DND-41 (cell line): ENCODE measurements at regions not wholly inside any gene's neighbourhood (a gene's known extent, or its start where the extent isn't known, plus 50 kb on each side); places are given as distances from the start of the nearest gene placed in this dataset.

ENCODE experiments used
- EZH2 ChIP-seq: IDR thresholded peaks from 3 replicates; pipeline ENCODE4 v1.6.1; 2012; ENCODE audit warnings: borderline replicate concordance, low read depth, mild to moderate bottlenecking, moderate library complexity, low read length, inconsistent platforms; ENCODE audit not compliant: severe bottlenecking
- TF ChIP-seq, protein P1 (sequence below): IDR thresholded peaks from 2 replicates; pipeline ENCODE4 v1.5.1; 2012; ENCODE audit warnings: borderline replicate concordance, low read length, moderate library complexity, mild to moderate bottlenecking; ENCODE audit not compliant: poor library complexity, severe bottlenecking; ENCODE audit errors: extremely low read depth

DNA sequence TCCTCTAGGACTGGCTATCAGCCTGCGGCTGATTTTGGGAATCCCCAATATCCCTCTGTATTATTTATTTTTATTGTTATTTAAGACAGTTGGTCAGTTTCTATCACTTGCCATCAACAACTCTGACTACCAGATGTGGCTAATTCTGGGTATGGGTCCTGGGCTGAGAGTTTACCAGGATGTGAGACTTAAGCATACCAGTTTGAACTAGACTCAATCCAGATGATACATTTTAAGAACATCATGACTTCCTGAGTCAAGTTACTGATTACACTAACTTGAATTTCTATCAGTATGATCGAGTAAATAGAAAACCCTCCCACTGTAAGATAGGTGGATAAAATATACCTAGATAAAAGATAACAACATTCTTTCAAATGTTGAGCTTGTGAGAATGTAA, 634.0 kb downstream of the MAT2B start:
- TF ChIP-seq, protein P1, sequence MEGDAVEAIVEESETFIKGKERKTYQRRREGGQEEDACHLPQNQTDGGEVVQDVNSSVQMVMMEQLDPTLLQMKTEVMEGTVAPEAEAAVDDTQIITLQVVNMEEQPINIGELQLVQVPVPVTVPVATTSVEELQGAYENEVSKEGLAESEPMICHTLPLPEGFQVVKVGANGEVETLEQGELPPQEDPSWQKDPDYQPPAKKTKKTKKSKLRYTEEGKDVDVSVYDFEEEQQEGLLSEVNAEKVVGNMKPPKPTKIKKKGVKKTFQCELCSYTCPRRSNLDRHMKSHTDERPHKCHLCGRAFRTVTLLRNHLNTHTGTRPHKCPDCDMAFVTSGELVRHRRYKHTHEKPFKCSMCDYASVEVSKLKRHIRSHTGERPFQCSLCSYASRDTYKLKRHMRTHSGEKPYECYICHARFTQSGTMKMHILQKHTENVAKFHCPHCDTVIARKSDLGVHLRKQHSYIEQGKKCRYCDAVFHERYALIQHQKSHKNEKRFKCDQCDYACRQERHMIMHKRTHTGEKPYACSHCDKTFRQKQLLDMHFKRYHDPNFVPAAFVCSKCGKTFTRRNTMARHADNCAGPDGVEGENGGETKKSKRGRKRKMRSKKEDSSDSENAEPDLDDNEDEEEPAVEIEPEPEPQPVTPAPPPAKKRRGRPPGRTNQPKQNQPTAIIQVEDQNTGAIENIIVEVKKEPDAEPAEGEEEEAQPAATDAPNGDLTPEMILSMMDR = no peak
- TF ChIP-seq EZH2 = no peak
